Stimulated activated CD4-positive, alpha-beta T cell treated with anti-CD3 and anti-CD28 coated beads, Interleukin-12 subunit alpha, Interleukin-12 subunit beta, amount 100 ng/mL, for 48 hours (primary cell): ENCODE measurements at regions not wholly inside any gene's neighbourhood (a gene's known extent, or its start where the extent isn't known, plus 50 kb on each side); places are given as distances from the start of the nearest gene placed in this dataset.
A peak's percentile ranks its signal among the peaks of the same experiment; 100 is the strongest.

Experiments used
- DNase-seq, 3 donors: peaks; one replicate each; pipeline ENCODE4 v3.0.0-alpha.2; 2020; ENCODE audit warnings: low read depth in 2 of 3, low spot score in 1 of 3

DNA sequence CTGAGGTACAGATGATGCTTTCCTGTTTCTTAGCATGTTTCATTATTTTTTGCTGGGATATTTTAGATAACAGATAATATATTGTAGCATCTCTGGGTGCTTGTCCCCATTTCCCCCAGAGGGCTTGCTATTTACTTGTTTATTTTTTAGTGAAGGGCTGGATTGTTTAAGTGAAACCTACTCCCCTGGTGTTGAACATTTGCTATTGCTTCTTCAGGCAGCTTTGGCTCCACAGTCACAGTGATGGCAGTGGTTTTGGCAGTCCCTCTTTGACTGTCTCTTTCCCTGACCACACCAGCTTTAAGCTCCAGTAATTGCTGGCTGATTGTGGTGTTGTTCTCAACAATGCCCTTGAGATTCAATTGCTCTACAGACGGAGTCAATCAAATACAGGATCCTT is 128.9 kb downstream of the KLF13 start:
- no peak for DNase-seq

DNA sequence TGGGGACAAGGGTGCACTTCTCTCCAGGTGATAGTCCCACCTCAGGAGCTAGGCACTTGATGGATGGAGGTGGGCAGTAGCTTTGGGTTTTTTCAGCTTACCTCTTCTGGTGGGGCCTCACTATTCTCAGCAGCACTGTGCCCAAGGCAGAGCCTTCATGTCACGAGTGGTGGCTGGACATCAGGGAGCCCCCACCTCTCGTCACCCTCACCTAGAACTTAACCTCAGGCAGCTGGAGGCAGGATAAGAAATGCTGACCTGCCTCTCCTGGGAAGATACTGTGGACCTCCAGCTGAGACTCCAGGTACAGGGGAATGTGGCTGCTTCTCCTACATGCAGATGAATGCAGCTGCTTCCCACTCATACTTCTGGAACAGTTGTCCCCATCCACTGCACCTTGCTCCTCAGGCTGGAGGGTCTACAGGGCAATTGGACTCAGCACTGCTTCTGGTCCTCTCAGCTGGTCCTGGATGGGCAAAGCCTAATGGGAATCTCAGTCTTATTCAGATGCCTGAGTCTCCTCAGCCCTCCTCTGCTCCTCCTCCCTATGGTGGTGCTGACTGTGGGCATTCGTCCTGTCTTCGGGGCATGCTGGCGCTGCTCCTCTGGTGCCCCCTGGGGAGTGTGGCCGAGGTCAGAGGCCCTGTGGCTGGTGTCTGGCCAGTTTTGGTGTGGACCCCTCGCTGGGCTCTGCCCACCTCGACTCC is 129.9 kb downstream of the KLF13 start:
- no peak for DNase-seq

DNA sequence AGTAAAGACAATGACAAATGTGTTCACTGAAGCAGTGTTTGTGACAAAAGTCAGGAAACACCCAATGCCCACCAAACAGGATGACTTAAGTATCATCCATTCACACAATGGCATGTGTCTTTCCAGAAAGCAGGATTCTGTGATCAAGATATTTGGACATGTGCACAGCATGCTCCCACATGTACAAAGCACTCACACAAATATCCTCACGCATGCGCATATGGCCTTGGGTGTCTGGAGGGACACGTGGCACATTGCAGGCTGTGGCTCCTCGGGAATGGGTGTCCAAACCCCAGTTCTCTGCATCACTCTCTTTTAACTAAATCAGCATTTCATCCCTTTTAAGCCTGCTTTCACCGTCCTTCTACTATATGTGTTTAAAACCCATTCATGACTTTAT is 130.5 kb downstream of the KLF13 start:
- no peak for DNase-seq

DNA sequence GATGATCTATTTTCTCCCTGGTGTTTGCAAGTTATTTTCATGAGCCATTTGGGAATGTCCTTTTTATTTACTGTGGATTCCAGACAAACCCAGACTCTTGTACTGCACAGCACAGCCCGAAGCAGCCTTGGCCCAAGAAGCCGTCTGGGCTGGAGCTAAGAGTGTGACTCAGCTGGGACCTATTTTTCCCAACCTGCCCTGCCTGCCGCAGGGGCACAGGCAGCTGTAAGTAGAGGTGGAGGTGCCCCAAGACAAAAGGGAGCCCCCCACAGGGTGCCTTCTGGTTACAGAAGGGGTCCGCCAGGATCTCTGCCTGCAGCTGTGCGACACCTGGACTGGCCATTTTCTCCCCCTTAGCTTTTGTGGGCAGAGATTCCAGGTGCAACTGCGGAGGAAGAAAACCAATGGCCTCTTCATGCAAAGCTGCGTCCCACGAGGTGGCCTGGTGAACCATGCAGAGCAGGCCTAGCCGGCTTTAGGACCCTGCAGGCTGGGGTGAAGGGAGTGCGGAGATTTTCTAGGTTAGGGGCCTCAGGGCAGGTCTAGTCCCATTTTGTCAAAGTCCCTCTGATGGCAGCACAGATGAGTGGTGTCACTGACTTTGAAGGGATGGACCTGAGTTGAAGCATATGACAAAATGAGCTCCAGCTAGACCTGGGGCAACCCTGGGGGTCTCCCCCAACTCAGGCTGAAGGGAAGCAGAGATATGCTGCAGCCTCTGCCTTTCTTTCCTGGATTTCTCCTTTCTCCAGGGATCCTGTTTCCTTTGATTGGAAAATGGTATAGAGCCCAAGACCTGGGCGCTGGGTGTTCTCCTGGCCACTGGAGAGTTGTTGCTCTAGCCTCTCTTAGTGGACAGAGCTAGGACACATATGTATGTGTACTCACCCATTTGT is 131.2 kb downstream of the KLF13 start:
- no peak for DNase-seq

DNA sequence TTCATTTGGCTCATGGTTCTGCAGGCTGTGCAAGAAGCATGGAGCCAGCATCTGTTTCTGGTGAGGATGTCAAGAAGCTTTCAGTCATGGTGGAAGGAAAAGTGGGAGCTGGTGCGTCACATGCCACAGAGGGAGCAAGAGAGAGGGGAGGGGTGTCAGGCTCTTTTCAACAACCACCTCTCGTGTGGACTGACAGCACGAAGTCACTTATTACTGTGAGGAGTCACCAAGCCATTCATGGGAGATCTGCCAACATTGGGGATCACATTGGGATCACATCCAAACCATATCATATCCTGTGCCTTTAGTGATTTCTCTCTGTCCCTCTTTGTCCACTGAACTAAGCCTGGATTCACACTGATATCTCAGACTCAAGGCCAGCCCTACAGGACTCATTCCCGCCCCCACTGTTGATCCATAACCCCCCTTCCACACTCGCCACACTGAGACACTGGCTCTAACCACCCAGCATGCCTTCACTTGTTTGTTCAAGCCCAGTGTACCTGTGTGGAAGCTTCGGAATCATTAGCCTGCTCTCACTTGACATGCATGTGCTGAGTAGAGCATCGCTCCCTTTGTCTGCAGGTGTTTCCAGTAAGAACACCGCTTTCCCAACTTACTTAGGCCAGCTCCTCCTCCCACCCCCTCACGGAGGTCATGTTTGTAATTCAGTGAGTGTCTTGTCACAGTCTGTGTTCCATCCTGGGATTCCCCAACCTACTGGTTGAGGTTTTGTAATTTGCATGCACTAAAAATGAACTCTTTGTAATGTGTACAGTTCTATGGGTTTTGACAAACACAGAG is 132.2 kb downstream of the KLF13 start:
- DNase-seq, result peak in 2 of 3 donors; percentile 56

DNA sequence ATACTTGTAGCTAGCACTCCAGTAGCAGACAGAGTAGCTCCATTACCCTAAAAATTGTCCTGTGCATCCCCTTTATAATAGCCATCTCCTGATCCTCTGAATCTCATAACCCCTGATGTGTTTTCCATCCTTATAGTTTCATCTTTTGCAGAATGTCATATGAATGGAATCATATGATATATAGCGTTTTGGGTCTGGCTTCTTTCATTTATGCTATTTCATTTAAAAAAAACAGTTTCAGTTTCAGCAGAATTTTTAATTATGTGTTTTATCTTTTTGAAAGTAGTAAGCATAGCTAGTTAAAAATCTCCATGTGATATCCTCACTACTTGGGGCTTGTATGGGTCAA is 132.7 kb downstream of the KLF13 start:
- DNase-seq, result no peak

DNA sequence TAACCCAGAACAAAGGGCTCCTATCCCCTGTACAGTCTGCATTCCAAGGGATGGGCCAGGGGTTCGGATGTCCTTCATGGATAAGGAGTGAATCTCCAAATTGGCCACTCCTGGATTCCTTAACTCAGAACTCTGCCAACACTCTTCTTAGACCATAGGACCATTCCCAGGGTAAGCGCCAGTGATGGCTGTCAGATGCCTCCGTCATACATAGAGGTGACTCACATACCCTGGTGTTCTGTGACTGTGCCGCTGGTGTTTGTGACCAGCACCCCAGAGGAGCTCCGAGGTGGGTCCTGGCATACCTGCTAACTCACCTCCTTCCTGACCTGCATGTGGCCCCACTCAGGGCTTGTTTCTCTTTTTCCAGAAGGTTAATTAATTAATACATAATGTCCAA is 134.7 kb downstream of the KLF13 start:
- DNase-seq, result no peak

DNA sequence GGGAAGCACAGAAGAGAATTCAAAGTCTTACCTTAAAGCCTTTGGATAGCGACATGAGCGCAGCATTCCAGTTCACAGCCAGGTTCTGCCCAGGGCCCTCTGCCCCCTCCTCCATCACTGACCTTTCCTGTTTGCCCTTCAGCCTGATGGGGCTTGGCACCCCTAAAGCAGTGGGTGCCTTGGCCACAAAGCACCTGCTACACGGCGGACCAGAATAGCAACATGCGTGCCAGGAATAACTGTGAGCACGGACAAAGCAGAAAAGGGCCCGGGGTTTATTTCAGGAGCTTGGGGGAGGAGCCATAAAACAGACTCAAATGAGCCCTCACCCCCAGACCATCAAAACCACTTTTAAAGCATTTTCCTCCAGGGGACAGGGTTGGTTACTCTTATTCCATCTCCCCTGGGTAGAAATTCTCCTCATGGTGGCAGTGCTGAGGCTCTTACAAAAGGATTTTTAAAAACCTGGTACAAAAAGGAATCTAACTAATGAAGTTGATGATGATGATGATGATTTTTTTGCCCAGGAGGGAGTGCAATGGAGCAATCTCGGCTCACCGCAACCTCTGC is 135.4 kb downstream of the KLF13 start:
- DNase-seq, result no peak

DNA sequence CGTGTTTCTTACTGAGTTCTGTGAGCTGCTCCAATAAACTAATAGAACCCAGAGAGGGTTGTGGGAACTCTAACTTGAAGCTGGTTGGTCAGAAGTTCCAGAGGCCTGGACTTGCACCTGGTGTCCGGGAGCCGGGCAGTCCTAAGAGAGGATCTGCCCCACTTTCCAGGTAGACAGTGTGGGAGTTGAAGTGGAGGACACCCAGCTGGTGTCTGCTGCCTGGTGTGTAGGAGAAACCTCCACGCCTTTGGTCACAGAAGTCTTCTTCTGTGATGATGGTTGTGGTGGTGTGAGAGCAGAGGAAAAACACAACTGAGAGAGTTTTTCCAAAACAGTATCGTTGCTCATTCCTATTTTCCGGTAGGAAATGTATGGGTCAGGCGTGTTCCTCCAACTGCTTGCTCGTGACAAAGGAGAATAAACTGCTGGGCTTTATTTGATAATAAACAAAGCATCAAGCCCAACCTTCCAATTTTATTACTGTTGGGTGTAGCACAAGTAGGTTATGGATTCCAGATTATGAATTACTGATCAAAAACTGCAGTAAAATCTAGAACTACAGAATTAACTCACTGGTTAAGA is 137.0 kb downstream of the KLF13 start:
- no peak for DNase-seq

DNA sequence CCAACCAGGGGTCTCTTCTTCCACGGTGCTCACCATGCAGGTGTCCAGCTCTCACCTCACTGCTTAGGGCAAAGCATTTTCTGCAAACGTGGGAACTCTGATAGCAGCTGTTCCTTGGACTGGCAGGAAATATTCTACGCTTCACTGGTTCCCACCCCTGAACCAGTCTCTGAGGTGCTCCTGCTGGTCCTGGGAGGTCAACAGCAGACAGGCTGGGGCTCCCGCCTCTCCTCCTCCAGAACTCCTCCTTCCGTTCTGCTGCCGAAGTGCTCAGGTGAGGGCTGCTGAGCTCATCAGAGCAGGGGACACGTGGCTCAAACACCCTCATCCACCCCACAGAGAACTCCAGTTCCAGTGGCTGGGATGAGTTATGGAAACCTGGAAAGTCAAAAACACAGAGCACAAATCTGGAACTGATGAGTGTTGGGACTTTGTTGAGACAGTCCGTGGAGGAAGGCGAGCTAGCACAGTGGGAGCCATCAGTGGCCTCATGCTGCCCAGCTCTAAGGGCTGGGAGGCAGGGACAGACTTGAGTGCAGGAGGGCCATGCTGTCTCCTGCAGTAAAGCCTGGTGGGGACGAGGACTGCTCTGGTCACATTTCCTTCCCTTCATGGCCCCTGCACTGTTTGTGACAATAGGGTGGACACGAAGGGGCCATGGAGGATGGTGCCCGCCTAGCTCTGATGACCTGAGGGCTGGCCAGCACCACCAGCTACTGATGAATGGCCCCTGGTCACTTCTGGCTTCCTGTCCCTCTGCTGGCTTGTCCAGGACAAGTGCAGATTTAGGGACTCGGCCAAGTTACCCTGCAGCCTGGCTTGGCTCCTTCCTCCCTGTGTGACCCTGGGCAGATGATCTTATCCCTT is 137.8 kb downstream of the KLF13 start:
- DNase-seq, result no peak

DNA sequence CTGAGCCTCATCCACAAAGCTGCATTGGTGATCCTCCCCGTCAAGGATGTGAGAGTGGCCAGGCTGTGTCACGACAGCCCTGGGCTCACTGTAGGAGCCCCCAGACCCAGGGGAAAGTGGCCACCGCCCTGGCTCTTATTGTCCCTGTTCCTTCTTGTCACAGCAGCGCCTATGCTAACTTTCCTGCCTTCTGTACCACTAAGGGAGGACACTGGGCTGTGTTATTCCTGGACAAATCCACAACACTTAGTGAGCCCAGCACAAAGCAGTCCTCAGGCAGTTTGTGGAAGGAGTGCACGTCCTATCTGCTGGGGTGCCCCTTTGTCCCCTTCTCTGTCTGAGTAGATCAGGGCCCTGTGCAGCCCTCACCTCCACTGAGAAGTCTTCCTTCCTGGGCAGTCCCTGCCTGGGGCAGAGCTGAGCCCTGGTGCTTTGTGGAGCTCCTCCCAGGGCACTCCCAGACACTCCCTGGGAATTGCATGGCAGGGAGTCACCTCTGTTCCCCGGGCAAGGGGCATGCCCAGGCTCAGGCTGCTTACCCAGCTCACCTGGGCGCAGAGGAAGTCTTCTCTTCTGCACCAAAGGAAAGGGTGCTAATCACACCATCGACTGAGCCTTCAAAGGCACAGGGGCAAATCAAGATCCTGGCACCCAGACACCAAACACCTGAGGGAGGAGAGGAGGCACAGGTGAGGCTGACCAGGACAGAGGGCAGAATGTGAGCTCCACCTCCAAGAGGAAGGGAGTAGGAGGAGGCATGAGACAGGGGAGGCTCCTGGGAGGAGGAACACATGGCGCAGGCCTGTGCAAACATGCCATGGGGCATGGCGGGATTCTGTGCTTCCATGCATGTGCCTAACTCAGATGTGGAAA is 138.7 kb downstream of the KLF13 start:
- DNase-seq, result no peak

DNA sequence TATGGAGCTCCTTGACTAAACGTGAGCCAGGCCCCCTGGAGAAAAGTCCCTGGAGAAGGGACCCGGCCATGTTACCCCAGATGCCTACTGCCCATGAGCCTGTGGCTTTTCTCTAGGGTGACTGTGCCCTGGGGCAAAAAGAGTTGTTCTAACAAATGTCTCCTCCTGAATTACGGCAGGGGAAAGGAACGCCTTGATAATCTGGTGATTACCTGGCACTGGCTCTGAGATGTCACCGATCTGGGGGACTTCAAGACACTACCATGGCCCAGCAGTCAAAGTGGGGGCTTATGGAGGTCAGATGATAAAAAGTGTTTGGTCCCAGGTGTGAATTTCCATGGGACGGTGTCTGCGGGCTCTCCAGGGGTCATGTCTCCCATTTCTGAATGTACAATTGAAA is 140.7 kb downstream of the KLF13 start:
- DNase-seq, result no peak

DNA sequence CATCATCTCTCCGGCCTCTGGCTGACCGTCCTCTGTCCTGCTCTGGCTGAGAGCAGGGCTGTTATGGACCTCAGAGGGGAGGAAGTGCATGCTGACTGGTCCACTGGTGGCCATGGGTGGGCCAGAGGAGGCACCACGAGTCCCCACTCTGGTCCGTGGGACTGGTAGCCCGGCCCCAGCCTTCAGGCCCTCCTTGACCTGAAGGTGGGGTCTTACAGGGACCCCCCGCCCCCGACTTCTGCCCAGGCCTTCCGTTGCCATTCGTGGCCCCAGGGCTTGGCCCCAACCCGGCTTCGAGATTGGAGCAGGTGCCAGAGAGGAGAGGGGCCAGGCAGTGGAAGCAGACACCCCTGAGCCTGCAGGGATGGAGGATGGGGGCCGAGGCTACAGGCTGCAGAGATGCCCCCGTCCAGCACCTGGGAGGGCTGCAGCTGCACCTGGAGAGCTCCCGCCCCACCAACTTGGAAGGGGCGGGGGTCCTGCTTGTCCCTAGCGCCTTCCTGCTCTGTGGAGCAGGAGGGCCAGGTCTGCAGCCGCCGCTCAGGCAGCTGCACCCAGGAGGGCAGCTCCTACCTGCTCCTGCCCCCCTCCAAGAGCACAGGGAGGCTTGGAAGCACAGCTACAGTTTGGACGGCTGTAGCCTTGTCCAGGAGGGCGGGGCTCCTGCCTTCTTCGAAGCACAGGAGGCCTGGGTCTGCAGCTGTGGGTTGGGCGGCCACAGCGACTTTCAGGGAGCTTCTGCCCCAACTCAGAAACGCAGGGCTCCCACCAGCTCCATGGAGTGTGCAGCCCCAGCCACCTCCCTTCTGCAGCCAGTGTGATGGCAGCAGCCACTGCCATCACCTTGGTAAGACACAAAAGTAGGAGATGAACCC is 142.5 kb downstream of the KLF13 start:
- no peak for DNase-seq

DNA sequence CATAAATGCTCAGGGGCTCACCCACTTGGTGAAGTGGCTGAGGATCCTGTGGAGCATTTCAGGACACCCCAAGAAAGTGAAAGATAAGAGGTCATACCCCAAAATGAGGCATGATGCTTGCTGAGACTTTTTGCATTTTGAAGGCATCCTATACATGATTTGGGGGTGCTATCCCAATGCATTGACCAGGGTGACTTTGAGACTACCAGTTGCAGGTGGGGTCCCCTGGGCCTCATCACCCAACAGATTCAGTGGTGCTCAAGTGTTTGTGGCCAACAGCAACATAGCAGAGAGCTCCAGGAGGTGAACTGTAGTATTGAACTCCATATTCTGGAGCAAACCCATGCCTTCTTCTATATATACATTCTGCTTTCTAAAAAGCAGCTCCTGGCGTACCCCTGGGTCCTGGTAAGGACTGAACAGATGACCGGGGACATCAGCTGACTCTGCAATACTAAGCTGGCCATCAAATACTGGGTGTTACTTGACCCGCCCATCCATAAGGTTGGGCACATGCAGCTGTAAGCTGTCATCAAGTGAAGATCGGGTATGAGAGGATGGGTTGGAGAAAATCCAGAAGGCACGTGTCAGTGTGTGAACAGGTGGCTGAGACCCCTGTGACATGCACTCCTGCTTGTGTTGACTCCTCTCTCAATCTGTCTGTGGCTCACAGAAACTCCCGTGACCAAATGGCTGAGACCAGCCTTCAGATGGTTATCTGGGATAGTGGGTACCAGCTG is 143.3 kb downstream of the KLF13 start:
- no peak for DNase-seq

DNA sequence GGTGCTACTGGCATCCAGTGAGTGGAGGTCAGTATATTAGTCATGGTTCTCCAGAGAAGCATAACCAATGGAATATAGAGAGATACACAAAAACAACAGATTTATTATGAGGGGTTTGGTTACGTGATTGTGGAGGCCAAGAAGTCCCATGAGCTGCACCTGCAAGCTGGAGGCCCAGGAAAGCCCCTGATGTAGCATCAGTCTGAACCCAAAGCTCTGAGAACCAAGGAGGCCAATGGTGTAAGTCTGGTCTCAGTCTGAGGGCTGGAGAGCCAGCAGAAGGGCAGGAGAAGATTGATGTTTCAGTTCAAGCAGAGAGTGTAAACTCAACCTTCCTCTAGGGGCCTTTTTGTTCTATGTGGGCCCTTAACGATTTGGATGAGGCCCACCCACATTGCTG is 144.1 kb downstream of the KLF13 start:
- DNase-seq, result no peak

DNA sequence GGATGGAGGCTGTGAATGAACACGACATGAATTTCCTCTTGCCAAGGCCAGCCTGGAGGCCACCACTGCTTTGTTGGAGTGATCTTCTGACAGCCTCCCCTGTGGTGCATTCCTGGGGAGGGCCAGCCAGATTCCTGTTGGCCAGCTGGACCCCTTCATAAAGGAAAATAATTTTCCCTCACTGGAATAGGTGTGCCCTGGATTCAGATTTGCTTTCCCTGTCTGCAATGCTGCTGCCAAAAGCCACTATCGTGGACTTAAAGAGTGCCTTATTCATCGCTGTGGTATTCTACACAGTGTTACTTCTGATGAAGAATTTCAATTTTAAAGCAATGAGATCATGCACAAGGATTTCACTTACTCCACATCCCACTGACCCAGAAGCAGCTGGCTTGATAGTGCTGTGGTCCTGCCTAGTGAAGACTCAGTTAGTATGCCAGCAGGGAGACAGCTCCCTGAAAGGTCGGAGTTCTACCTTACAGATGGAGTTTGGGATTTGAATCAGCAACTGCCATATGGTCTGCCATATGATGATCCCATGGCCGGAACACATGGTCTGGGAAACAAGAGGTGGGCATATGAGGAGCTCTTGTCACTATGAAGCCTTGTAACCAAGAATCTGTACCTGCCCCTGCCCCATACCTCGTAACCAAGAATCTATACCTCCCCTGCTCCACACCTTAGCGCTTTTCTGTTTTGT is 145.2 kb downstream of the KLF13 start:
- DNase-seq, result no peak
